PFSK-1 (cell line): ENCODE measurements at regions not wholly inside any gene's neighbourhood (a gene's known extent, or its start where the extent isn't known, plus 50 kb on each side); places are given as distances from the start of the nearest gene placed in this dataset.

Experiments
- FOXP2 ChIP-seq: optimal IDR thresholded peaks from 2 replicates; pipeline ENCODE3; 2011; ENCODE audit warnings: borderline replicate concordance, control low read depth, inconsistent platforms; ENCODE audit not compliant: insufficient read depth; ENCODE audit errors: extremely low read length, extremely low read depth
- POLR2AphosphoS5 ChIP-seq: IDR thresholded peaks from 2 replicates; pipeline ENCODE4 v1.6.1; 2012; ENCODE audit warnings: low read depth, mild to moderate bottlenecking, control low read depth, low read length, moderate library complexity
- SIN3A ChIP-seq: IDR thresholded peaks from 2 replicates; pipeline ENCODE4 v1.6.1; 2012; ENCODE audit warnings: mild to moderate bottlenecking, low read length, moderate library complexity, borderline replicate concordance; ENCODE audit not compliant: insufficient read depth
- TAF1 ChIP-seq: IDR thresholded peaks from 2 replicates; pipeline ENCODE4 v1.6.1; 2012; ENCODE audit warnings: low read length, control low read depth, borderline replicate concordance; ENCODE audit not compliant: insufficient read depth
- TF ChIP-seq, protein P1 (sequence below), 2 experiments: IDR thresholded peaks; 2 replicates each; pipeline versions ENCODE4 v1.6.1 to v1.8.0; 2011 to 2012; ENCODE audit warnings: low read depth in 2 of 2, low read length in 2 of 2, control low read depth in 1 of 2, inconsistent platforms in 1 of 2, mild to moderate bottlenecking in 1 of 2, moderate library complexity in 1 of 2; ENCODE audit not compliant: insufficient read depth in 1 of 2

DNA sequence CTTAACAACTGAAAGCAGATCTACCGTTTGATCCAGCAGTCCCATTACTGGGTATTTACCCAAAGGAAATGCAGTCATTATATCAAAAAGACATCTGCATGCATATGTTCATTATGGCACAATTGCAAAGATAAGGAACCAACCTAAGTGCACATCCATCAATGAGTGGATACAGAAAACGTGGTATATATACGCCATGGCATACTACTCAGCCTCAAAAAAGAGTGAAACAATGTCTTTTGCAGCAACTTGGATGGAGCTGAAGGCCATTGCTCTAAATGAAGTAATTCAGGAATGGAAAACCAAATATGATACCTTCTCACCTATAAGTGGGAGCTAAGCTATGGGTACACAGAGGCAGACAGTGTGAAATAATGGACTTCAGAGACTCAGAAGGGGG is 169.3 kb downstream of the ZBTB18 start:
- TF ChIP-seq, protein P1, sequence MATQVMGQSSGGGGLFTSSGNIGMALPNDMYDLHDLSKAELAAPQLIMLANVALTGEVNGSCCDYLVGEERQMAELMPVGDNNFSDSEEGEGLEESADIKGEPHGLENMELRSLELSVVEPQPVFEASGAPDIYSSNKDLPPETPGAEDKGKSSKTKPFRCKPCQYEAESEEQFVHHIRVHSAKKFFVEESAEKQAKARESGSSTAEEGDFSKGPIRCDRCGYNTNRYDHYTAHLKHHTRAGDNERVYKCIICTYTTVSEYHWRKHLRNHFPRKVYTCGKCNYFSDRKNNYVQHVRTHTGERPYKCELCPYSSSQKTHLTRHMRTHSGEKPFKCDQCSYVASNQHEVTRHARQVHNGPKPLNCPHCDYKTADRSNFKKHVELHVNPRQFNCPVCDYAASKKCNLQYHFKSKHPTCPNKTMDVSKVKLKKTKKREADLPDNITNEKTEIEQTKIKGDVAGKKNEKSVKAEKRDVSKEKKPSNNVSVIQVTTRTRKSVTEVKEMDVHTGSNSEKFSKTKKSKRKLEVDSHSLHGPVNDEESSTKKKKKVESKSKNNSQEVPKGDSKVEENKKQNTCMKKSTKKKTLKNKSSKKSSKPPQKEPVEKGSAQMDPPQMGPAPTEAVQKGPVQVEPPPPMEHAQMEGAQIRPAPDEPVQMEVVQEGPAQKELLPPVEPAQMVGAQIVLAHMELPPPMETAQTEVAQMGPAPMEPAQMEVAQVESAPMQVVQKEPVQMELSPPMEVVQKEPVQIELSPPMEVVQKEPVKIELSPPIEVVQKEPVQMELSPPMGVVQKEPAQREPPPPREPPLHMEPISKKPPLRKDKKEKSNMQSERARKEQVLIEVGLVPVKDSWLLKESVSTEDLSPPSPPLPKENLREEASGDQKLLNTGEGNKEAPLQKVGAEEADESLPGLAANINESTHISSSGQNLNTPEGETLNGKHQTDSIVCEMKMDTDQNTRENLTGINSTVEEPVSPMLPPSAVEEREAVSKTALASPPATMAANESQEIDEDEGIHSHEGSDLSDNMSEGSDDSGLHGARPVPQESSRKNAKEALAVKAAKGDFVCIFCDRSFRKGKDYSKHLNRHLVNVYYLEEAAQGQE (IDR thresholded peaks at IDR 0.05; ENCODE audit: insufficient read depth in 1 of 2, low read depth in 2 of 2, low read length in 2 of 2): no peak
- TF ChIP-seq POLR2AphosphoS5: no peak
- no peak for TF ChIP-seq SIN3A
- no peak for TF ChIP-seq FOXP2
- TF ChIP-seq TAF1: no peak

DNA sequence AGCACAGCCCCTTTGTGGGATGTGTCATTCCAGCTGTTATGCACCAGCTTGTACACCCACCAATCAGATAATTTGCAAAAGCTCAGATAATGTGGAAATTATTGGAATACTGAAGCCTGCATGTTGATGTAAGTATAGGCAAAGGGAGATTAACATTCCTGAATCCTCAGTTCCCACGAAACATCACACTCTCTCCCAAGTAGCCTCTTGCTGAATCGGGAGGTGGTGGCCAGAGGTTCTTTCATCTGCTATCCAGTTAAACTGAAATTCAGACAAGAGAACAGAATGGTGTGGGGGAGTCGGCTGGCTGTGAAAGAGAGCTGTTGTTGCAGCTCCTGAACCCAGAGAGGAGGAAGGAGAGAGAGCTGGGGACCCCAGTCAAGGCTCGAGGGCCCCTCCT is 170.9 kb downstream of the ZBTB18 start:
- TF ChIP-seq FOXP2 (no peak), POLR2AphosphoS5 (no peak), SIN3A (no peak)
- TF ChIP-seq, protein P1 (IDR thresholded peaks at IDR 0.05; ENCODE audit: insufficient read depth in 1 of 2, low read depth in 2 of 2, low read length in 2 of 2): no peak

DNA sequence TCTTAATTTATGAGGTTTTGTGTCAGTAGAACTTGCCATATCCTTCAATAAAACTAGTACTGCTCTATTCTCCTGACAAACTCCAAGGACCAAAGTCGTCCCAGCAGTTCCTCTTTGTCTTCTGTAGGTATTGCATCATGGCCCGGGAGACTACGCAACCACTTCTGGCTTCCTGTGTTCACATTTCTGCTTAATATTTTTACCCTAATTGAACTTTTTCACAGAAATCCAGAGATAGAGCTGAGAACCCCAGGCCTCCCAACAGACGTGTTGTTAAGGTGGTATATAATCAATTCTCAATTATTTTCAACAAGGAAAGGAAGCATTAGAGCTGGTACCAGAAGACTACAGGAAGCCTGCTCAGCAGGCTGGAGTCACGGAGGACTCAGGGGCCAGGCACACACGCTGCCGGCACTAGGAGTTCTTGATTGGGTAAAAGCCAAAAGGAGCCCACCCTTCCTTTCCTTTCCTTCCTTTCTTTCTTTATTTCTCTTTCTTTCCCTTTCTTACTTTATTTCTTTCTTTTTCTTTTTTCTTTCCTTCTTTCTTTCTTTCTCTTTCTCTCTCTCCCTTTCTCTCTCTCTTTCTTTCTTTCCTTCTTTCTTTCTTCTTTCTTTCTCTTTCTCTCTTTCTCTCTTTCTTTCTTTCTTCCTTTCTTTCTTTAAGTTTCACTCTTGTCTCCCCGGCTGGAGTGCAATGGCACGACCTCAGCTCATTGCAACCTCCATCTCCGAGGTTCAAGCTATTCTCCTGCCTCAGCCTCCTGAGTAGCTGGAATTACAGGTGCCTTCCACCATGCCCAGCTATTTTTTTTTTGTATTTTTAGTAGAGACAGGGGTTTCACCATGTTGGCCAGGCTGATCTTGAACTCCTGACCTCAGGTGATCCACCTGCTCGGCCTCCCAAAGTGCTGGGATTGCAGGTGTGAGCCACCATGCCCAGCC is 173.7 kb downstream of the ZBTB18 start:
- TF ChIP-seq, protein P1 (IDR thresholded peaks at IDR 0.05; ENCODE audit: insufficient read depth in 1 of 2, low read depth in 2 of 2, low read length in 2 of 2): no peak
- TF ChIP-seq SIN3A: no peak
- no peak for TF ChIP-seq FOXP2
- TF ChIP-seq POLR2AphosphoS5: no peak
- TF ChIP-seq TAF1: no peak

GRCh38 chr1:244226435-244226834 is 175.4 kb downstream of the ZBTB18 start:
- TF ChIP-seq, protein P1 (IDR thresholded peaks at IDR 0.05; ENCODE audit: insufficient read depth in 1 of 2, low read depth in 2 of 2, low read length in 2 of 2): no peak
- no peak for TF ChIP-seq SIN3A
- TF ChIP-seq FOXP2: no peak
- TF ChIP-seq TAF1: no peak
- no peak for TF ChIP-seq POLR2AphosphoS5
